Panc1 (cell line): ENCODE measurements at regions not wholly inside any gene's neighbourhood (a gene's known extent, or its start where the extent isn't known, plus 50 kb on each side); places are given as distances from the start of the nearest gene placed in this dataset.

Experiments used
- ATAC-seq: fragments of 200-7000 bp; cut with Tn5 transposase; 2 replicates; pipeline ENCODE4 v1.9.1; 2020; ENCODE audit warnings: mild to moderate bottlenecking, moderate library complexity
- BruUV-seq: library from RNA; stranded (reverse); fragments of 400-500 nt; replicated peaks from 2 replicates; lab custom pipeline; 2021; lab: Mats Ljungman, UMichigan
- CTCF ChIA-PET: fragments of 300-600 bp; sonication (Branson Sonifier 250); formaldehyde crosslinking; loops from one replicate; lab custom pipeline; 2022; ENCODE audit warnings: antibody characterized with exemption; lab: Charles Lee
- POLR2A ChIA-PET: fragments of 300-600 bp; sonication (Branson Sonifier 250); formaldehyde crosslinking; loops from one replicate; lab custom pipeline; 2022; ENCODE audit warnings: antibody characterized with exemption; lab: Charles Lee
- DNase-seq: peaks from one replicate; pipeline ENCODE4 v3.0.0-alpha.2; 2010; ENCODE audit warnings: low read depth, low spot score
- H3K27ac ChIP-seq: 2 replicates; pipeline ENCODE4 v1.5.1; 2011; ENCODE audit warnings: mild to moderate bottlenecking, low read length, inconsistent platforms
- H3K27me3 ChIP-seq: fragments of 200-500 bp; sonication (Bioruptor generic); 2 replicates; pipeline ENCODE4 v1.6.0; 2014; ENCODE audit warnings: low read length, inconsistent platforms; ENCODE audit not compliant: control insufficient read depth, insufficient read depth
- H3K36me3 ChIP-seq: fragments of 200-500 bp; sonication (Bioruptor generic); 2 replicates; pipeline ENCODE4 v1.5.1; 2014; ENCODE audit warnings: inconsistent platforms, mild to moderate bottlenecking, low read length, moderate library complexity; ENCODE audit not compliant: control insufficient read depth, insufficient read depth
- H3K4me1 ChIP-seq: 2 replicates; pipeline ENCODE4 v1.5.1; 2011; ENCODE audit warnings: inconsistent platforms, mild to moderate bottlenecking, low read length, moderate library complexity; ENCODE audit not compliant: control insufficient read depth, insufficient read depth
- H3K4me3 ChIP-seq, 2 experiments: 2 replicates each; pipeline ENCODE4 v1.5.1; 2011 to 2012; ENCODE audit warnings: low read depth in 2 of 2, low read length in 2 of 2, mild to moderate bottlenecking in 2 of 2, inconsistent platforms in 1 of 2, moderate library complexity in 1 of 2
- H3K9me3 ChIP-seq: fragments of 200-500 bp; sonication (Bioruptor generic); 2 replicates; pipeline ENCODE4 v1.5.1; 2014; ENCODE audit warnings: low read depth, mild to moderate bottlenecking, inconsistent platforms, low read length, moderate library complexity; ENCODE audit not compliant: control insufficient read depth, insufficient read depth
- POLR2AphosphoS5 ChIP-seq: IDR thresholded peaks from 2 replicates; pipeline ENCODE4 v1.6.1; 2012; ENCODE audit warnings: mild to moderate bottlenecking, low read depth, low read length, moderate library complexity
- SIN3A ChIP-seq: IDR thresholded peaks from 2 replicates; pipeline ENCODE4 v1.6.1; 2012; ENCODE audit warnings: low read depth, mild to moderate bottlenecking, low read length, moderate library complexity, borderline replicate concordance; ENCODE audit not compliant: insufficient read depth
- TCF7L2 ChIP-seq: IDR thresholded peaks from 2 replicates; pipeline ENCODE4 v1.6.1; 2011; ENCODE audit warnings: mild to moderate bottlenecking, low read depth, low read length, inconsistent platforms
- in situ Hi-C: cut with HindIII; loops from 2 replicates; pipeline ENCODE4 v1.10.0; 2016; ENCODE audit warnings: low sequenced_read_pairs, low pct_unique_long_range_greater_than_20kb
- intact Hi-C: fragments of 100-400 bp; cut with micrococcal nuclease; formaldehyde crosslinking; loops from one replicate; pipeline ENCODE4 v1.10.0; 2022; ENCODE audit not compliant: unreplicated experiment
- TF ChIP-seq, protein P1 (sequence below), 2 experiments: IDR thresholded peaks; 2 replicates each; pipeline ENCODE4 v1.6.1; 2011 to 2012; ENCODE audit warnings: low read depth in 2 of 2, control low read depth in 1 of 2, low read length in 1 of 2, mild to moderate bottlenecking in 1 of 2, moderate library complexity in 1 of 2; ENCODE audit not compliant: insufficient read depth in 1 of 2
- TF ChIP-seq, protein P2 (sequence below): fragments of 450-650 bp; IDR thresholded peaks from 2 replicates; pipeline ENCODE4 v1.5.1; 2017; ENCODE audit warnings: mild to moderate bottlenecking

DNA sequence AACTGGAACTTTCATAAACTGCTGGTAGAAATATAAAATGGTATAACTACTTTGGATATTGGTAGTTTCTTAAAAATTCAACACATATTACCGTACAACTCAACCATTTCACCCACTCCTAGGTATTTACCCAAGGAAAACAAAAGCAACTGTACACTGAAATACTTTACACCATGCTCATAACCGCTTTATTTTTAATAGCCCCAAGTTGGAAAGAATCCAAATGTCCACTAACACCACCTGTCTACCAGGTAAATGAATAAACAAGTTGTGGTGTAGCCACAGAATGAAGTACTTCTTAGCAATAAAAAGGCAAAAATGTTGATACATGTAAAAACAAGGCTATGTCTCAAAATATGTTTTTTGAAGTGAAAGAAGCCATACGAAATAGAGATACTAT lies 215.9 kb upstream of the PEX5L start:
- ATAC-seq (no peak), DNase-seq (no peak)
- Histone ChIP-seq H3K36me3 (no peaks in the 10 kb centered on the region), H3K27ac (no peak overlapping the region), H3K4me3 (no peak overlapping the region), H3K9me3 (0 out of 2 replicates have a peak, but pooled peaks cover 5% of the 10 kb centered on the region), H3K4me1 (no peaks in the 10 kb centered on the region), H3K27me3 (no peaks in the 10 kb centered on the region)
- BruUV-seq = no TSS peak
- CTCF ChIA-PET = no interaction called here
- POLR2A ChIA-PET = interaction anchor here (0.5 kb wide), 1 partner anchor 17 kb away, joined by 3 read pairs; no protein-coding TSS in a partner anchor
- TF ChIP-seq TCF7L2 (no peak), POLR2AphosphoS5 (no peak), SIN3A (no peak)
- TF ChIP-seq, protein P1, sequence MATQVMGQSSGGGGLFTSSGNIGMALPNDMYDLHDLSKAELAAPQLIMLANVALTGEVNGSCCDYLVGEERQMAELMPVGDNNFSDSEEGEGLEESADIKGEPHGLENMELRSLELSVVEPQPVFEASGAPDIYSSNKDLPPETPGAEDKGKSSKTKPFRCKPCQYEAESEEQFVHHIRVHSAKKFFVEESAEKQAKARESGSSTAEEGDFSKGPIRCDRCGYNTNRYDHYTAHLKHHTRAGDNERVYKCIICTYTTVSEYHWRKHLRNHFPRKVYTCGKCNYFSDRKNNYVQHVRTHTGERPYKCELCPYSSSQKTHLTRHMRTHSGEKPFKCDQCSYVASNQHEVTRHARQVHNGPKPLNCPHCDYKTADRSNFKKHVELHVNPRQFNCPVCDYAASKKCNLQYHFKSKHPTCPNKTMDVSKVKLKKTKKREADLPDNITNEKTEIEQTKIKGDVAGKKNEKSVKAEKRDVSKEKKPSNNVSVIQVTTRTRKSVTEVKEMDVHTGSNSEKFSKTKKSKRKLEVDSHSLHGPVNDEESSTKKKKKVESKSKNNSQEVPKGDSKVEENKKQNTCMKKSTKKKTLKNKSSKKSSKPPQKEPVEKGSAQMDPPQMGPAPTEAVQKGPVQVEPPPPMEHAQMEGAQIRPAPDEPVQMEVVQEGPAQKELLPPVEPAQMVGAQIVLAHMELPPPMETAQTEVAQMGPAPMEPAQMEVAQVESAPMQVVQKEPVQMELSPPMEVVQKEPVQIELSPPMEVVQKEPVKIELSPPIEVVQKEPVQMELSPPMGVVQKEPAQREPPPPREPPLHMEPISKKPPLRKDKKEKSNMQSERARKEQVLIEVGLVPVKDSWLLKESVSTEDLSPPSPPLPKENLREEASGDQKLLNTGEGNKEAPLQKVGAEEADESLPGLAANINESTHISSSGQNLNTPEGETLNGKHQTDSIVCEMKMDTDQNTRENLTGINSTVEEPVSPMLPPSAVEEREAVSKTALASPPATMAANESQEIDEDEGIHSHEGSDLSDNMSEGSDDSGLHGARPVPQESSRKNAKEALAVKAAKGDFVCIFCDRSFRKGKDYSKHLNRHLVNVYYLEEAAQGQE (IDR thresholded peaks at IDR 0.05; ENCODE audit: insufficient read depth in 1 of 2, low read depth in 2 of 2, low read length in 1 of 2) = no peak
- TF ChIP-seq, protein P2, sequence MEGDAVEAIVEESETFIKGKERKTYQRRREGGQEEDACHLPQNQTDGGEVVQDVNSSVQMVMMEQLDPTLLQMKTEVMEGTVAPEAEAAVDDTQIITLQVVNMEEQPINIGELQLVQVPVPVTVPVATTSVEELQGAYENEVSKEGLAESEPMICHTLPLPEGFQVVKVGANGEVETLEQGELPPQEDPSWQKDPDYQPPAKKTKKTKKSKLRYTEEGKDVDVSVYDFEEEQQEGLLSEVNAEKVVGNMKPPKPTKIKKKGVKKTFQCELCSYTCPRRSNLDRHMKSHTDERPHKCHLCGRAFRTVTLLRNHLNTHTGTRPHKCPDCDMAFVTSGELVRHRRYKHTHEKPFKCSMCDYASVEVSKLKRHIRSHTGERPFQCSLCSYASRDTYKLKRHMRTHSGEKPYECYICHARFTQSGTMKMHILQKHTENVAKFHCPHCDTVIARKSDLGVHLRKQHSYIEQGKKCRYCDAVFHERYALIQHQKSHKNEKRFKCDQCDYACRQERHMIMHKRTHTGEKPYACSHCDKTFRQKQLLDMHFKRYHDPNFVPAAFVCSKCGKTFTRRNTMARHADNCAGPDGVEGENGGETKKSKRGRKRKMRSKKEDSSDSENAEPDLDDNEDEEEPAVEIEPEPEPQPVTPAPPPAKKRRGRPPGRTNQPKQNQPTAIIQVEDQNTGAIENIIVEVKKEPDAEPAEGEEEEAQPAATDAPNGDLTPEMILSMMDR = no peak
- intact Hi-C loops (no loop called here), in situ Hi-C loops (no loop called here)

DNA sequence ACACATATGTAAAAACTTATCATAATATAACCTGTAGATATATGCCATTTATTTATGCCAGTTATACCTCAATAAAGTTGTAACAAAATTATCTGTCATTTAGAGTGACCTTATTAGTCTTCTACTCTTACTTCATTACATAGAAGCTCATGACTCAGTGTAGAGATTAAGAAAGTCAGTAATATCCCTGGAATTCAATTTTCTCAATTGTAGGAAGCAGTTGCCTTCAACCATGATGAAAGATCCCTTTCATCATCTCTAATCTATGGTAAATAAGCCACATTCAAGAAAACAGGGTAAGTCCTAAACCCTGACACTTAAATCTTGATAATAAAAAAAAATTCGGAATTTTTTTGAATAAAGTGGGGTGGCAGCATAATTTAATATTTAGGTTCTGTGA lies 216.5 kb upstream of the PEX5L start:
- Histone ChIP-seq H3K27me3 (no peaks in the 10 kb centered on the region), H3K9me3 (0 out of 2 replicates have a peak, but pooled peaks cover 5% of the 10 kb centered on the region), H3K27ac (no peak overlapping the region), H3K4me3 (no peak overlapping the region), H3K36me3 (no peaks in the 10 kb centered on the region), H3K4me1 (no peaks in the 10 kb centered on the region)
- TF ChIP-seq, protein P2 = no peak
- TF ChIP-seq POLR2AphosphoS5 (no peak), SIN3A (no peak), TCF7L2 (no peak)
- TF ChIP-seq, protein P1 (IDR thresholded peaks at IDR 0.05; ENCODE audit: insufficient read depth in 1 of 2, low read depth in 2 of 2, low read length in 1 of 2) = no peak
- CTCF ChIA-PET = no interaction called here
- POLR2A ChIA-PET = no interaction called here
- intact Hi-C loops = no loop called here
- in situ Hi-C loops = no loop called here
- no peak for ATAC-seq
- DNase-seq = no peak
- no TSS peak for BruUV-seq
